ENCODE measurements at regions not wholly inside any gene's neighbourhood (a gene's known extent, or its start where the extent isn't known, plus 50 kb on each side); places are given as distances from the start of the nearest gene placed in this dataset.

DNA sequence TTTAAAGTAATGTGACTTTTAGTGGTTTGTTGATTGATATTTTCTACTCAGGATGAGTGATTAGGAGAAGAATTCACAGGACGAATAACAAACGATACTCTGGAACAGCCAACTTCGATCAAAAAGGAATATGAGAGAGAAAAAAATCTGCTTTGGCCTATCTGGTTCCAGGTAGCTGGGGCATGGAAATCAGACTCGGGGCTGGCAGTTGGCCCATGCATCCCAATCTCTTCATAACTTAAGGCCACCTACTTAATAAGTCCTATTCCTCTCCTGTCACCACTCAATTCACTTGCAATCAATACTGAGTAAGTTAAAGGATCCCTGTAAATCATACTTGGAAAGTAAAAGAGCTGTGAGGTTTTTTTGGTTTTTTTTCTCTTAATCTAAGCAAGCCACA, 1116.2 kb downstream of the SORCS3 start:
- Histone ChIP-seq H3K9me2 (ENCODE audit: insufficient read depth) (no peaks in the 10 kb centered on the region), H3K4me2 (no peak overlapping the region), H3K4me1 (ENCODE audit: insufficient read depth) (no peaks in the 10 kb centered on the region), H3K27ac (ENCODE audit: low read depth) (no peak overlapping the region), H2AFZ (no peak overlapping the region), H3K36me3 (ENCODE audit: insufficient read depth) (no peaks in the 10 kb centered on the region), H3F3A (replicated peaks; ENCODE audit: low read depth) (no peaks in the 10 kb centered on the region), H3K79me2 (replicated peaks; ENCODE audit: insufficient read depth) (no peaks in the 10 kb centered on the region), H3K27me3 (ENCODE audit: insufficient read depth) (no peaks in the 10 kb centered on the region), H4K20me1 (replicated peaks; ENCODE audit: insufficient read depth) (no peaks in the 10 kb centered on the region), H3K4me3 (no peak overlapping the region)
- H3K27ac Mint-ChIP-seq, result no peak overlapping the region
- no peak for TF ChIP-seq POLR2AphosphoS5 (IDR thresholded peaks at IDR 0.05; ENCODE audit: low read depth)
- no peak for TF ChIP-seq JUNB (IDR thresholded peaks at IDR 0.05; ENCODE audit: unreplicated experiment)
- TF ChIP-seq, protein P1, sequence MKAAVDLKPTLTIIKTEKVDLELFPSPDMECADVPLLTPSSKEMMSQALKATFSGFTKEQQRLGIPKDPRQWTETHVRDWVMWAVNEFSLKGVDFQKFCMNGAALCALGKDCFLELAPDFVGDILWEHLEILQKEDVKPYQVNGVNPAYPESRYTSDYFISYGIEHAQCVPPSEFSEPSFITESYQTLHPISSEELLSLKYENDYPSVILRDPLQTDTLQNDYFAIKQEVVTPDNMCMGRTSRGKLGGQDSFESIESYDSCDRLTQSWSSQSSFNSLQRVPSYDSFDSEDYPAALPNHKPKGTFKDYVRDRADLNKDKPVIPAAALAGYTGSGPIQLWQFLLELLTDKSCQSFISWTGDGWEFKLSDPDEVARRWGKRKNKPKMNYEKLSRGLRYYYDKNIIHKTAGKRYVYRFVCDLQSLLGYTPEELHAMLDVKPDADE (IDR thresholded peaks at IDR 0.05), result no peak
- ATAC-seq (no peak), DNase-seq (ENCODE audit: low spot score) (no peak)
- H3K9me3 Mint-ChIP-seq, result no peaks in the 10 kb centered on the region
- no peaks in the 10 kb centered on the region for H3K36me3 Mint-ChIP-seq (ENCODE audit: low read depth)
- no peaks in the 10 kb centered on the region for H3K27me3 Mint-ChIP-seq (ENCODE audit: insufficient read depth, low read depth, poor library complexity)
- H3K4me1 Mint-ChIP-seq, result peaks cover 9% of the 10 kb centered on the region; the same call in 2 of the 3 replicates
- no peak overlapping the region for H3K4me3 Mint-ChIP-seq

DNA sequence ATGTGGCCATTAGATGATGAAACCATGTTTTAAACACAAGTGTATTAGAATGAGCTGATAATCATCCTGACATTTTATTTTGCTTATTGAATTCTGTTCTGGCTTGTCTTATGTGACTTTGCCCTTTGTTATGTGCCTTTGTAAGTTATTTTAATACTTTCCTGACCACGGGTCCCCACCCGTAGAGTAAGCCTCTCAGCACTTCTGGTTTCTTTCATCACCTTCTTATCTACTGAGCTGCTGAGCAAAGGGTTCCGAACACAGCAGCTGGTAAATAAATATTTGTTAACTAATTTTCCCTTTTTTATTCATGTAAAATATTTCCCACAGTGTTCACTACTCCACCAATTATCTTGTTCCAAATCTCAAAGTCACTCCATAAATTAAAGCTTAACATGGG, 1115.3 kb downstream of the SORCS3 start:
- Mint-ChIP-seq H3K27me3 (ENCODE audit: insufficient read depth, low read depth, poor library complexity) (no peaks in the 10 kb centered on the region), H3K27ac (no peak overlapping the region), H3K9me3 (no peaks in the 10 kb centered on the region), H3K4me1 (peaks cover 9% of the 10 kb centered on the region; the same call in 2 of the 3 replicates), H3K36me3 (ENCODE audit: low read depth) (no peaks in the 10 kb centered on the region), H3K4me3 (no peak overlapping the region)
- ATAC-seq (no peak), DNase-seq (ENCODE audit: low spot score) (no peak)
- Histone ChIP-seq H3K4me2 (no peak overlapping the region), H3K27ac (ENCODE audit: low read depth) (no peak overlapping the region), H3K4me3 (no peak overlapping the region), H4K20me1 (replicated peaks; ENCODE audit: insufficient read depth) (no peaks in the 10 kb centered on the region), H3K27me3 (ENCODE audit: insufficient read depth) (no peaks in the 10 kb centered on the region), H3K36me3 (ENCODE audit: insufficient read depth) (no peaks in the 10 kb centered on the region), H3K79me2 (replicated peaks; ENCODE audit: insufficient read depth) (no peaks in the 10 kb centered on the region), H2AFZ (no peak overlapping the region), H3K4me1 (ENCODE audit: insufficient read depth) (no peaks in the 10 kb centered on the region), H3K9me2 (ENCODE audit: insufficient read depth) (no peaks in the 10 kb centered on the region), H3F3A (replicated peaks; ENCODE audit: low read depth) (no peaks in the 10 kb centered on the region)
- TF ChIP-seq, protein P1 (IDR thresholded peaks at IDR 0.05), result no peak
- TF ChIP-seq CREB1 (CRISPR knock-in tag; IDR thresholded peaks at IDR 0.05; ENCODE audit: low read depth) (no peak), POLR2AphosphoS5 (IDR thresholded peaks at IDR 0.05; ENCODE audit: low read depth) (no peak), JUNB (IDR thresholded peaks at IDR 0.05; ENCODE audit: unreplicated experiment) (no peak), EZH2phosphoT487 (IDR thresholded peaks at IDR 0.05; ENCODE audit: unreplicated experiment) (no peak), ZNF114 (CRISPR knock-in tag; IDR thresholded peaks at IDR 0.05) (no peak), STAT1 (IDR thresholded peaks at IDR 0.05; ENCODE audit: unreplicated experiment) (no peak)
- TF ChIP-seq, protein P2, sequence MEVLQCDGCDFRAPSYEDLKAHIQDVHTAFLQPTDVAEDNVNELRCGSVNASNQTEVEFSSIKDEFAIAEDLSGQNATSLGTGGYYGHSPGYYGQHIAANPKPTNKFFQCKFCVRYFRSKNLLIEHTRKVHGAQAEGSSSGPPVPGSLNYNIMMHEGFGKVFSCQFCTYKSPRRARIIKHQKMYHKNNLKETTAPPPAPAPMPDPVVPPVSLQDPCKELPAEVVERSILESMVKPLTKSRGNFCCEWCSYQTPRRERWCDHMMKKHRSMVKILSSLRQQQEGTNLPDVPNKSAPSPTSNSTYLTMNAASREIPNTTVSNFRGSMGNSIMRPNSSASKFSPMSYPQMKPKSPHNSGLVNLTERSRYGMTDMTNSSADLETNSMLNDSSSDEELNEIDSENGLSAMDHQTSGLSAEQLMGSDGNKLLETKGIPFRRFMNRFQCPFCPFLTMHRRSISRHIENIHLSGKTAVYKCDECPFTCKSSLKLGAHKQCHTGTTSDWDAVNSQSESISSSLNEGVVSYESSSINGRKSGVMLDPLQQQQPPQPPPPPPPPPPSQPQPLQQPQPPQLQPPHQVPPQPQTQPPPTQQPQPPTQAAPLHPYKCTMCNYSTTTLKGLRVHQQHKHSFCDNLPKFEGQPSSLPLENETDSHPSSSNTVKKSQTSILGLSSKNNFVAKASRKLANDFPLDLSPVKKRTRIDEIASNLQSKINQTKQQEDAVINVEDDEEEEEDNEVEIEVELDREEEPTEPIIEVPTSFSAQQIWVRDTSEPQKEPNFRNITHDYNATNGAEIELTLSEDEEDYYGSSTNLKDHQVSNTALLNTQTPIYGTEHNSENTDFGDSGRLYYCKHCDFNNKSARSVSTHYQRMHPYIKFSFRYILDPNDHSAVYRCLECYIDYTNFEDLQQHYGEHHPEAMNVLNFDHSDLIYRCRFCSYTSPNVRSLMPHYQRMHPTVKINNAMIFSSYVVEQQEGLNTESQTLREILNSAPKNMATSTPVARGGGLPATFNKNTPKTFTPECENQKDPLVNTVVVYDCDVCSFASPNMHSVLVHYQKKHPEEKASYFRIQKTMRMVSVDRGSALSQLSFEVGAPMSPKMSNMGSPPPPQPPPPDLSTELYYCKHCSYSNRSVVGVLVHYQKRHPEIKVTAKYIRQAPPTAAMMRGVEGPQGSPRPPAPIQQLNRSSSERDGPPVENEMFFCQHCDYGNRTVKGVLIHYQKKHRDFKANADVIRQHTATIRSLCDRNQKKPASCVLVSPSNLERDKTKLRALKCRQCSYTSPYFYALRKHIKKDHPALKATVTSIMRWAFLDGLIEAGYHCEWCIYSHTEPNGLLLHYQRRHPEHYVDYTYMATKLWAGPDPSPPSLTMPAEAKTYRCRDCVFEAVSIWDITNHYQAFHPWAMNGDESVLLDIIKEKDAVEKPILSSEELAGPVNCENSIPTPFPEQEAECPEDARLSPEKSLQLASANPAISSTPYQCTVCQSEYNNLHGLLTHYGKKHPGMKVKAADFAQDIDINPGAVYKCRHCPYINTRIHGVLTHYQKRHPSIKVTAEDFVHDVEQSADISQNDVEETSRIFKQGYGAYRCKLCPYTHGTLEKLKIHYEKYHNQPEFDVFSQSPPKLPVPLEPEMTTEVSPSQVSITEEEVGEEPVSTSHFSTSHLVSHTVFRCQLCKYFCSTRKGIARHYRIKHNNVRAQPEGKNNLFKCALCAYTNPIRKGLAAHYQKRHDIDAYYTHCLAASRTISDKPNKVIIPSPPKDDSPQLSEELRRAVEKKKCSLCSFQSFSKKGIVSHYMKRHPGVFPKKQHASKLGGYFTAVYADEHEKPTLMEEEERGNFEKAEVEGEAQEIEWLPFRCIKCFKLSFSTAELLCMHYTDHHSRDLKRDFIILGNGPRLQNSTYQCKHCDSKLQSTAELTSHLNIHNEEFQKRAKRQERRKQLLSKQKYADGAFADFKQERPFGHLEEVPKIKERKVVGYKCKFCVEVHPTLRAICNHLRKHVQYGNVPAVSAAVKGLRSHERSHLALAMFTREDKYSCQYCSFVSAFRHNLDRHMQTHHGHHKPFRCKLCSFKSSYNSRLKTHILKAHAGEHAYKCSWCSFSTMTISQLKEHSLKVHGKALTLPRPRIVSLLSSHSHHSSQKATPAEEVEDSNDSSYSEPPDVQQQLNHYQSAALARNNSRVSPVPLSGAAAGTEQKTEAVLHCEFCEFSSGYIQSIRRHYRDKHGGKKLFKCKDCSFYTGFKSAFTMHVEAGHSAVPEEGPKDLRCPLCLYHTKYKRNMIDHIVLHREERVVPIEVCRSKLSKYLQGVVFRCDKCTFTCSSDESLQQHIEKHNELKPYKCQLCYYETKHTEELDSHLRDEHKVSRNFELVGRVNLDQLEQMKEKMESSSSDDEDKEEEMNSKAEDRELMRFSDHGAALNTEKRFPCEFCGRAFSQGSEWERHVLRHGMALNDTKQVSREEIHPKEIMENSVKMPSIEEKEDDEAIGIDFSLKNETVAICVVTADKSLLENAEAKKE (CRISPR knock-in tag; IDR thresholded peaks at IDR 0.05), result no peak
- TF ChIP-seq, protein P3, sequence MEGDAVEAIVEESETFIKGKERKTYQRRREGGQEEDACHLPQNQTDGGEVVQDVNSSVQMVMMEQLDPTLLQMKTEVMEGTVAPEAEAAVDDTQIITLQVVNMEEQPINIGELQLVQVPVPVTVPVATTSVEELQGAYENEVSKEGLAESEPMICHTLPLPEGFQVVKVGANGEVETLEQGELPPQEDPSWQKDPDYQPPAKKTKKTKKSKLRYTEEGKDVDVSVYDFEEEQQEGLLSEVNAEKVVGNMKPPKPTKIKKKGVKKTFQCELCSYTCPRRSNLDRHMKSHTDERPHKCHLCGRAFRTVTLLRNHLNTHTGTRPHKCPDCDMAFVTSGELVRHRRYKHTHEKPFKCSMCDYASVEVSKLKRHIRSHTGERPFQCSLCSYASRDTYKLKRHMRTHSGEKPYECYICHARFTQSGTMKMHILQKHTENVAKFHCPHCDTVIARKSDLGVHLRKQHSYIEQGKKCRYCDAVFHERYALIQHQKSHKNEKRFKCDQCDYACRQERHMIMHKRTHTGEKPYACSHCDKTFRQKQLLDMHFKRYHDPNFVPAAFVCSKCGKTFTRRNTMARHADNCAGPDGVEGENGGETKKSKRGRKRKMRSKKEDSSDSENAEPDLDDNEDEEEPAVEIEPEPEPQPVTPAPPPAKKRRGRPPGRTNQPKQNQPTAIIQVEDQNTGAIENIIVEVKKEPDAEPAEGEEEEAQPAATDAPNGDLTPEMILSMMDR (conservative IDR thresholded peaks at IDR 0.05; ENCODE audit: low read depth in 2 of 2), result no peak

All from GM23338 (cell line).